GM12874 (cell line): ENCODE measurements at regions not wholly inside any gene's neighbourhood (a gene's known extent, or its start where the extent isn't known, plus 50 kb on each side); places are given as distances from the start of the nearest gene placed in this dataset.

Experiments used
- TF ChIP-seq, protein P1 (sequence below): IDR thresholded peaks from 2 replicates; pipeline ENCODE4 v1.5.1; 2011; ENCODE audit warnings: low read depth, mild to moderate bottlenecking, control low read depth, low read length, moderate library complexity; ENCODE audit not compliant: insufficient read depth

DNA sequence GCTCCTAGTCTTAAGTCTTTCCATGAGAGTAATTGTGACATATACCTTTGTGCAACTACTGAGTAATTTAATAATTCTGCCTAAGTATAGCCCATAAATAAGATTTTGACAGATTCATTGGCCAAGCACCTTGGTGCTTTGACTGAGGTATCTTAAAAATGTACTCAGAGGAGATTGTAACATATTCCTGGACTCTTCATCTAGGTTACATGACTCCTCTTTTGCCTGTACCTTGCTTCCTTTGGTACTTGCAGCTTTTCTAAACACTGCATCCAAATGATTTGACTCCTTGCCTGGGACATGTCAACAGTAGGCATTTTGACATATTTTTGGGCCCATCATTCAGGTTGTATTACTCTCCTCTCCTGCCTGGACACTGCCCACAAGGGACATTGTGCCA is 1125.0 kb upstream of the AMELY start:
- TF ChIP-seq, protein P1, sequence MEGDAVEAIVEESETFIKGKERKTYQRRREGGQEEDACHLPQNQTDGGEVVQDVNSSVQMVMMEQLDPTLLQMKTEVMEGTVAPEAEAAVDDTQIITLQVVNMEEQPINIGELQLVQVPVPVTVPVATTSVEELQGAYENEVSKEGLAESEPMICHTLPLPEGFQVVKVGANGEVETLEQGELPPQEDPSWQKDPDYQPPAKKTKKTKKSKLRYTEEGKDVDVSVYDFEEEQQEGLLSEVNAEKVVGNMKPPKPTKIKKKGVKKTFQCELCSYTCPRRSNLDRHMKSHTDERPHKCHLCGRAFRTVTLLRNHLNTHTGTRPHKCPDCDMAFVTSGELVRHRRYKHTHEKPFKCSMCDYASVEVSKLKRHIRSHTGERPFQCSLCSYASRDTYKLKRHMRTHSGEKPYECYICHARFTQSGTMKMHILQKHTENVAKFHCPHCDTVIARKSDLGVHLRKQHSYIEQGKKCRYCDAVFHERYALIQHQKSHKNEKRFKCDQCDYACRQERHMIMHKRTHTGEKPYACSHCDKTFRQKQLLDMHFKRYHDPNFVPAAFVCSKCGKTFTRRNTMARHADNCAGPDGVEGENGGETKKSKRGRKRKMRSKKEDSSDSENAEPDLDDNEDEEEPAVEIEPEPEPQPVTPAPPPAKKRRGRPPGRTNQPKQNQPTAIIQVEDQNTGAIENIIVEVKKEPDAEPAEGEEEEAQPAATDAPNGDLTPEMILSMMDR, result no peak

DNA sequence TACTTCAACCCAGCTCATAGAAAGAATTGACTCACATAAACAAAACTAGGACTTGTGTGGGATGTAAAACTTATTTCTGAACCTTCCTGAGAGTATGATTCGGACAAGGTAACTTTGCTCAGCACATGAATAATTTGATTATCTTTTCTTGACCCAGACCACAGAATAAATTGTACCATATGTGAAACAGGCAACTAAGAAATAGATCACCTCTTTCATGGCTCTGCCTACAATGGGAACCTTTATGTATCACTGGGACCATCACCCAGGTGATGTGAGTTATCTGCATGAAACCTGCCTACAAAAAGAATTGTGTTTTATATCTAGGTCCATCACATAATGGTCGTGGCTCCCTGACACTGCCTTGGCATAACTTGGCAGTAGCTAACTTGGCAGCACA is 1124.1 kb upstream of the AMELY start:
- TF ChIP-seq, protein P1, result no peak

DNA sequence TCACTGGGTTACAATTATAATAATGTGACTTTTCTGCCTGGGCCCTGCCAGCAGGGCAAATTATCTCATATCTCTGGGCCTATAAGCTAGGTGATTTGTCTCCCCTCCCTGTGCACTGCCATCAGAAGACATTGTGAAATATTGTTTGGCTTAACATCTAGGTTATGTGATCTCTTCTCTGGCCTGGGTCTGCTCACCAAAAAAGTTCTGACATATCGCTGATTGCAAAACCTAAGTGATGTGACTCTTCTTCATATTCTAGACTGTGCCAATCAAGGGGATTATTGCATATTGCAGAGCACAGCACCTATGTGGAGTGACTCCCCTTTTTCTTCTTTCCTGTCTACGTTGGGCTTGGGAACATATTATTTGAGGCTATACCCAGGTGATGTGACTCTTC is 1123.1 kb upstream of the AMELY start:
- TF ChIP-seq, protein P1, result no peak

DNA sequence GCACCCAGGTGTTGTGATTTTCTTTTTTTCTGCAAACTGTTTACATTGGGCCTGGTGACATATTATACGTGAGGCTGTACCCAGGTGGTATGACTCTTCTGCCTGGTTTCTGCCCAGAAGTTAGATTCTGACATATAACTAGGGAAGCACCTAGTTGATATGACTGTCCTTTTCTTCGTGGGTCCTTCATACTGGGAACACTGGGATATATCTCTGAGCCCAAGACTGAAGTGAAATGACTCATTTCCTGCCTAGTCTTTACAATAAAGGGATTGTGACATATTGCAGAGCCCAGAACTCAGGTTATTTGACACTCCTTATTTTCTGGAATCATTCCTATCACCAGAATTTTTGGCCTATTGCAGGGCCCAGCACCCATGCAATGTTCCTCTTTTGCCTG is 1121.6 kb upstream of the AMELY start:
- TF ChIP-seq, protein P1, result no peak

DNA sequence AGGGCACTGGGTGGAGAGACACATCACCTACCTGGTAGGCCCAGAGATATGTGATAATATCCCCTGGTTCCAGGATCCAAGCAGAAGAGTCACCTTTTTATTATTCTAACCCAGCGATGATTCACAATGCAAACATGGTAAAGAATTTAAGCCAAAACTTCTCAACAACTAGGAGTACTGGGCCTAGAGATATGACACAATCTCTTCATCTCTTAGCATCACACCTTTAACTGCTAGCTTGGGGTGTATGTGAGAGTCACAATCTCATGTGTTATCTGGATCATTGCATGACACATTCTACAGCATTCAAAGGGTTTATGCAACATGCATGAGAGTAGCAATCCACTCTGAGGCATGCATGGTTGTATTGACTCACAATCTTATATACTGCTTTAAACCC is 1109.0 kb upstream of the AMELY start:
- TF ChIP-seq, protein P1, result no peak

DNA sequence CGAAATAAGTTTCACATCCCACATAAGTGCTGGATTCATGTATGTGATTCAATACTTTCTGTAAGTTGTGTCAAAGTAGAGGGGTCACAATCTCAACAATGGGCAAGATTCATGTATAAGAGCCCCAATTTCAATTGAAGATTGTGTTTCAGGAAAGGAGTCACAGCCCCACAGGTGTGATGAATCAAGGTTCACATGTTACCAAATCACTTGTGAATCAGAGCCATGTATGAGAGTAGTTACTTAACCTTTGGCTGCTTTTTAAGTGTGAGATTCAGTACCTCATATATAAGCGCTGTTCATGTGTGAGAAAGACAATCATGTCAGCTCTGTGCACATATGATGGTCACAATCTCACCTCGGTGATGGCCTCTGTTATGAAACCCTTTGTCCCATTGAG is 1100.0 kb upstream of the AMELY start:
- TF ChIP-seq, protein P1, result no peak

DNA sequence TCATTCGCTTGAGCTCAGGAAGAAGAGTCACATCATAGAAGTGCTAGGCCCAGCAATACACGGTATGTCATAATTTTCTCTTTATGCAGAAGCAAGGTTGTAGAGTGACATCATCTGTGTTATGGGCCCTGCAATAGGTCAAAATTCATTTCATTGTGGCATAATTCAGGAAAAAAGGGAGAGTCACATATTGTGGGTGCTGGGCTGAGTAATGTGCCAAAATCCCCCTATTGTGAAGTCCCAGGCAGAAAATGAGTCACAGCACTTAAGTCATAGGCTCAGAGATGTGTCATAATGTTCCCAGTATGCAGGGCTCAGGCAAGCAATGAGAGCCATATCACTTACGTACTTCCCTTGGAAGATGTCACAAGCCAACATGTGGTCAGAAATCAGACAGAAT is 1092.6 kb upstream of the AMELY start:
- TF ChIP-seq, protein P1, result no peak

DNA sequence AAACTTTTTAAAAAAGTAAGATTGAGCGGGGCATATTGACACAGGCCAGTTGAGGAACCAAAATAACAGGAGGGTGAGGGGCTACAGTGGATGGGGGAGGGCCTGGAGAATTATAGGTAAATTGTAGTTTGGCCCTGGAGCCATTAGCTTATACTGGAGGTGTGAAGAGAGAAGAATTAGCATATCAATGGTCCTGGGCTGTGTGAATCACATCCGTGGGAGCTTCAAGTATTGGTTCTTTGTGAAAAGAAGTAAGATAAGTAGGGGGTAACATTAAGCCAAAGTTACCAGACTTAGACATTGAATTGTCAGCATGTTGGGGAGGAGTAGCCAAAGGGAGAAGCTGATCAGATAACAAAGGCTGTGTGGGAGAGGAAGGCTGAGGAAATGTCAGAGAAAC is 1085.2 kb upstream of the AMELY start:
- TF ChIP-seq, protein P1, result no peak
